ENCODE measurements at regions not wholly inside any gene's neighbourhood (a gene's known extent, or its start where the extent isn't known, plus 50 kb on each side); places are given as distances from the start of the nearest gene placed in this dataset.

DNA sequence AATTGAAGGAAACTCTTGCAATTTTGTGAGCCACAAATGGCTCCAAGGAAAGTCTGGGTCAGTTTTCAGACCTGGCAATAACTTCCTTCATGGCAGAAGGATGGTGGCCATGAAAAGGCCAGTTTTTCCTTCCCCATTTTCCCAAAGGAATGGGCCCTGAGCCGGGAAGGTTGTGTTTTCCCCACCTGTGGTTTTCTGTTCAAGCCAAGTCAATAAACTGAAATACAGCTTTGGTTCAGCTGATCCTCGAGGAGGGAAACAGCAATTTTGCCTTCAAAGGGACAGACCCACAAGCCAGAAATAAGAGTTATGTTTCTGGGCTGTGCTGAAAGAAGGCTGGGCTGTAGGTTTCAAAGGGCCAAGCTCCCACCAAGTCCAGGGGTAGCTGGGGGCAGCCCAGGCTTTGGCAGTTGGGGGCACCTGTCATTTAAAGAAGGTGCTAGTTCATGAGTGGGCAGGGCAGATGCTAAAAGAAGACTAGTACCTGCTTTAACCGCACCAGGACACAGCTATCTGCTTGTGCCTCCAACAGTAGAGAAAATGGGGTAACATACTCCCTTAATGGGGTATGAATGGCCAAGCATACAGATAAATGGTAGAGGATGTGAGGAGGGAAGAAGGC, 97.0 kb downstream of the TTC32 start:
- FAIRE-seq, result no peak
- TF ChIP-seq, protein P1, sequence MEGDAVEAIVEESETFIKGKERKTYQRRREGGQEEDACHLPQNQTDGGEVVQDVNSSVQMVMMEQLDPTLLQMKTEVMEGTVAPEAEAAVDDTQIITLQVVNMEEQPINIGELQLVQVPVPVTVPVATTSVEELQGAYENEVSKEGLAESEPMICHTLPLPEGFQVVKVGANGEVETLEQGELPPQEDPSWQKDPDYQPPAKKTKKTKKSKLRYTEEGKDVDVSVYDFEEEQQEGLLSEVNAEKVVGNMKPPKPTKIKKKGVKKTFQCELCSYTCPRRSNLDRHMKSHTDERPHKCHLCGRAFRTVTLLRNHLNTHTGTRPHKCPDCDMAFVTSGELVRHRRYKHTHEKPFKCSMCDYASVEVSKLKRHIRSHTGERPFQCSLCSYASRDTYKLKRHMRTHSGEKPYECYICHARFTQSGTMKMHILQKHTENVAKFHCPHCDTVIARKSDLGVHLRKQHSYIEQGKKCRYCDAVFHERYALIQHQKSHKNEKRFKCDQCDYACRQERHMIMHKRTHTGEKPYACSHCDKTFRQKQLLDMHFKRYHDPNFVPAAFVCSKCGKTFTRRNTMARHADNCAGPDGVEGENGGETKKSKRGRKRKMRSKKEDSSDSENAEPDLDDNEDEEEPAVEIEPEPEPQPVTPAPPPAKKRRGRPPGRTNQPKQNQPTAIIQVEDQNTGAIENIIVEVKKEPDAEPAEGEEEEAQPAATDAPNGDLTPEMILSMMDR (IDR thresholded peaks at IDR 0.05; ENCODE audit: insufficient read depth, missing control alignments), result no peak
- DNase-seq (ENCODE audit: insufficient read length, low spot score), result no peak

DNA sequence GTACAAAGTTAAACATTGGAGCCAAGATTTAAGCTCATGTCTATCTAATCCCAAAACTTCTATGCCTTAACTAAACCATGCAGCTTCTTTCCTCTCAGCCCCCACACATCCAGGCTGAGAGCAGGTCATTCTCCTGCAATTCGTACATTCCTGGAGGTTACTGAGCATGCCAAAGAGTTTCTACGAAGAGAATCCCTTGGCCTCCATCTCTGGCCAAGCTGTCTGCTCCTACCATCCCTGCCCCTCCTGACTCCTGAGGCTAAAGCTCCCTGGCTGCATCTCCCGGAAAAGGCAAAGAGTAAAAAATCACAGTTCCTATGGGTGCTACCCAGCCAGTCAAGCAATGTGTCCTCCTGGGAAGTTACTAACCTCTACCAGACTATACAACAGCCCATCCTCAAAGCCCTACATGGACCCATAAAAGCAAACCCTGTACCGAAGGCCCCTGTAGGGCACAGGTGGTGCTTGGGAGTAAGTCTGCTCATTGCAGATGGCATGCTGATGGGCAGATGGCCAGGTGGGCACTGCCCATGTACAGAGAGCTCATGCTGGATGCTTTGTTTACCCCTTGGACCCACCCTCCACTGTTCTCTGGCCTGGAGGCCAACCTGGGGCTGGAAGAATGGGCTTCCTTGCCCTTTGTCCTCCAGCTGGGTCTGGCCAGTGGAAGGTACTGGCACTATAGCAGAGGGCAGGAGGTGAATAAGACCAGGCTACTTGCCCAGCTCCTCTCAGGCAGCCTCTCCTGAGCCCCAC, 99.5 kb downstream of the TTC32 start:
- DNase-seq (ENCODE audit: insufficient read length, low spot score), result no peak
- no peak for FAIRE-seq
- TF ChIP-seq, protein P1 (IDR thresholded peaks at IDR 0.05; ENCODE audit: insufficient read depth, missing control alignments), result no peak

DNA sequence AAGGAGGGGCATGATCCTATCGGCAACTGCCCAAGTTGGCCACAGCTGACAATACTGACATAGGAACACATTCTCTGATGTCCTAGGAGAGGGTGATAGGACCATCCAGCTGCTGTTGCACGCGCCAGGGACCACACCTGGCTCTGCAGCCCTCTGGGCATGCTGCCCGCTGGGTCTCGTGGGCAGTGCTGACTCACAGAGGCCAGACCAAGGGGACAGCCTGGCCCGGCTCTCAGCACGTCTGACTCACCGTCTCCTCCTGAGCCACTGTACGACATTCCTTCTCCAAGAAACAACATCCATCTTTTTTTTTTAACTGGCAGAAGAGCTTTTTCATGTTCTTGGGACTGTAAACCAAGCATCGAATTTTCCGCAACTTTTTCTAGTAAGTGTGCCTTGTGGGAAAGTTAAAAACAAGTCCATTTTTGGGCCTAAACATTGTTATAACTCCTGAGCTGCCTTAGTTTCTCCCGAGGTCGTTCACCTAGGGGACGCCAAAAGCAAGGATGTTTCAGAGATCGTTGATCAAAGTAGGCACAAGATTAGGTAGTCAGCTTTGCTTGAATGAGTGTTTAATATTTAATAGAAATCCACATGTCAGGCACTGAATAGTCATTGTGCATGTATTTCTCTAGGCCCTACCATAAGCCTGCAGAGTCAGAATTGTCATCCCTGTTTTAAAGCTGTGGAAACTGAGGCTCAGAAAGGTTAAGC, 100.3 kb downstream of the TTC32 start:
- FAIRE-seq, result no peak
- TF ChIP-seq, protein P1 (IDR thresholded peaks at IDR 0.05; ENCODE audit: insufficient read depth, missing control alignments), result no peak
- no peak for DNase-seq (ENCODE audit: insufficient read length, low spot score)

DNA sequence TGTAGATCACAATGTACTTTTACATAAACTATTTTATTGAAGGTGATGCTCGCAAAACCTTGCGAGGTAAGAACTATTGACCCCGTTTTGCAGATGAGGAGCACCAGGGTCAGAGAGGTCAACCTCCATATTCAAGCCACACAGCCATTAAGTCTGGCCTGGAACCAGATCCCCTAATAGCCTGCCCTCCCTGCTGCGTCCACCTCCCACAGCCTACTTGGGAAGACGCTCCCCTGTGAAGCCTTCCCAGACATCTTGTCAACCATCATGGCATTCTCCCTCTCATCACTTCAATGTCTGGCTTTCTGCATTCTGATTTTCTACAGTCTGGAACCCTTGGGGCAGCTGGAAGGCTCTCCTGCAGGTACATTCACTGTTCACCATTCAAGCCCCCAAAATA, 101.0 kb downstream of the TTC32 start:
- TF ChIP-seq, protein P1 (IDR thresholded peaks at IDR 0.05; ENCODE audit: insufficient read depth, missing control alignments), result no peak
- DNase-seq (ENCODE audit: insufficient read length, low spot score) (no peak), FAIRE-seq (no peak)

DNA sequence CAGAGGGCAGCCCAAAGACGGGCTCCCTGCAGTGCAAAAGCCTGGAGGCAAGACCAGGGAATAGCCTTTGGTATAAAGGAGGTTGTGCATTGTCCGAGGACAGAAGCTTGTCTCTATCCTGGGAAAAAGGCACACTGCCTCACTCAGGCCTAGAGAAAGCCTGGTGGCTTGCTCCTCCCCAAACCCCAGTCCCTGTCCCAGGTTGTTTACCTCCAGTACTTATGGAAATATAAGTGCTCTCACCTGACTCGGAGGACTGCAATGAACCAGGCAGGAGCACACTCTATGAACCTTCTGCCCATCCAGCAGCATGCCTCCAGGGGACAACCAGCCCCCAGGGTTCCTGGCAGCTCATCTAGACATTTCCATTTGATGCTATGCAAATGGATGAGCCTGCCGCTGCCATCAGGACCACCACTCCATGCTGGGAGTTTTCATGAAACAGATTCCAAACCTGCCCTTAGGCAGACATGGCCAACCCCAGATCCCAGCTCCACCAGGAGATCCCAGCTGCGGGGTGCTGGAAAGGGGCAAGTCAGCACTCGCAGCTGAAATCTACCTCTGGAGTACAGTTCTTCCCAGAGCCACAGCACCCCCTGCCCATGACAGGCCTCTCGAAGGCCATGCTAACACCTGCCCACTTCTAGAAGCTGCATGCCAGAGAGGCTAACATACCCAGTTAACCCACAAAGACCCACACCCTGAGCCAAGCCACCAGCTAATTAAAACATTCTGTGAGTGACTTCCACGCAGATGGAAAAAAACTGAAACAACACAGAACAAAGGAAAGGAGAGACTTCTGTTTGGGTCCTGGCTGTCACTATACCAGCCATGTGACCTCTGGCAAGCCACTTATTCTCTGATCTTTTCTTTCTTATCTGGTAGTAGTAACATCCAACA, 101.7 kb downstream of the TTC32 start:
- no peak for DNase-seq (ENCODE audit: insufficient read length, low spot score)
- no peak for FAIRE-seq
- TF ChIP-seq, protein P1 (IDR thresholded peaks at IDR 0.05; ENCODE audit: insufficient read depth, missing control alignments), result no peak

DNA sequence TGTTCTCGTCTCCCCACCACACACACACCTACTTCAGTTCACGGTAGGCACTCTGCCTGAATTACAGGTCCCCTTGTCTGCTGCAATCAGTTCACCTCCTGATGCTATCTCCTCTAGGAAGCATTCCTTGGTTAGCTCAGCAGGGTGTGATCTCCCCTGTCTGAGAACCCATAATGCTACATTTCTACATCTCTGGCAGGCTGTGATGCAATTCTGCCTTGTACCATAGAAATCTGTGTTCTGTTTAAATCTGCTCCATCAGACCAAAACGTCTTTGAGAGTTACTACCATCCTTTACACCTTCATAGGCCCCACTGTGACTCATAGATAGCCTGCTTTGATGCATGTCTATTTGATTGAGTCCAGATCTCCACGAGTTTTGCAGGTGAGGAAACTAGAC, 103.9 kb downstream of the TTC32 start:
- DNase-seq (ENCODE audit: insufficient read length, low spot score) (no peak), FAIRE-seq (no peak)
- TF ChIP-seq, protein P1 (IDR thresholded peaks at IDR 0.05; ENCODE audit: insufficient read depth, missing control alignments), result no peak
